ENCODE measurements at regions not wholly inside any gene's neighbourhood (a gene's known extent, or its start where the extent isn't known, plus 50 kb on each side); places are given as distances from the start of the nearest gene placed in this dataset.

GRCh38 chr5:81851481-81852178 lies 100.7 kb upstream of the SSBP2 start:
- TF ChIP-seq FOXM1 (IDR thresholded peaks at IDR 0.05; ENCODE audit: borderline replicate concordance) (0 out of 2 replicates have a peak, but pooled peaks have one; percentile 25), HDGF (IDR thresholded peaks at IDR 0.05; ENCODE audit: borderline replicate concordance) (no peak), FOXK2 (IDR thresholded peaks at IDR 0.05) (no peak), SUZ12 (IDR thresholded peaks at IDR 0.05) (no peak), PKNOX1 (IDR thresholded peaks at IDR 0.05) (peak; percentile 95), ZNF384 (IDR thresholded peaks at IDR 0.05) (peak; percentile 92), FOXA1 (IDR thresholded peaks at IDR 0.05) (no peak)
